GM12878 (cell line): ENCODE measurements at regions not wholly inside any gene's neighbourhood (a gene's known extent, or its start where the extent isn't known, plus 50 kb on each side); places are given as distances from the start of the nearest gene placed in this dataset.

Experiments used
- BRCA1 ChIP-seq: IDR thresholded peaks from 2 replicates; pipeline ENCODE4 v1.6.1; 2011; ENCODE audit warnings: low read depth, low read length, improper control_type of control experiment
- CTCF ChIP-seq, 3 experiments: IDR thresholded peaks in 2 of 3; conservative IDR thresholded peaks in 1 of 3; 2 replicates each; pipeline ENCODE4 v1.5.1; 2011; ENCODE audit warnings: low read depth in 3 of 3, low read length in 3 of 3, mild to moderate bottlenecking in 3 of 3, control low read depth in 2 of 3, moderate library complexity in 2 of 3, inconsistent platforms in 1 of 3, mixed read lengths in 1 of 3; ENCODE audit not compliant: control insufficient read depth in 2 of 3, insufficient read depth in 1 of 3; ENCODE audit errors: extremely low read depth in 1 of 3
- DPF2 ChIP-seq: fragments of 450-650 bp; IDR thresholded peaks from 2 replicates; pipeline ENCODE4 v1.6.1; 2017; ENCODE audit warnings: mild to moderate bottlenecking
- EZH2 ChIP-seq: IDR thresholded peaks from 2 replicates; pipeline ENCODE4 v1.6.1; 2012; ENCODE audit warnings: low read depth, mild to moderate bottlenecking, control low read depth, inconsistent platforms, low read length, borderline replicate concordance; ENCODE audit not compliant: control insufficient read depth
- POLR2A ChIP-seq: IDR thresholded peaks from 2 replicates; pipeline ENCODE4 v1.6.1; 2011; ENCODE audit warnings: low read depth, mild to moderate bottlenecking, low read length

GRCh38 chr2:129469389-129469788 lies 510.1 kb upstream of the RAB6C start:
- TF ChIP-seq DPF2 (no peak), EZH2 (no peak), CTCF (IDR thresholded peaks at IDR 0.05 in 2 of 3, conservative IDR thresholded peaks at IDR 0.05 in 1 of 3; ENCODE audit: control insufficient read depth in 2 of 3, extremely low read depth in 1 of 3, insufficient read depth in 1 of 3, low read depth in 3 of 3, low read length in 3 of 3) (no peak), POLR2A (no peak), BRCA1 (no peak)
